ENCODE measurements at regions not wholly inside any gene's neighbourhood (a gene's known extent, or its start where the extent isn't known, plus 50 kb on each side); places are given as distances from the start of the nearest gene placed in this dataset.
"Not testable (repeated sequence)": the region's sequence is repeated elsewhere in the genome, so short reads cannot be mapped to it uniquely, and the experiment has no call there.

- no peak for ATAC-seq (ENCODE audit: low FRiP score)
- DNase-seq (ENCODE audit: low spot score): no peak
- TF ChIP-seq, protein P1, sequence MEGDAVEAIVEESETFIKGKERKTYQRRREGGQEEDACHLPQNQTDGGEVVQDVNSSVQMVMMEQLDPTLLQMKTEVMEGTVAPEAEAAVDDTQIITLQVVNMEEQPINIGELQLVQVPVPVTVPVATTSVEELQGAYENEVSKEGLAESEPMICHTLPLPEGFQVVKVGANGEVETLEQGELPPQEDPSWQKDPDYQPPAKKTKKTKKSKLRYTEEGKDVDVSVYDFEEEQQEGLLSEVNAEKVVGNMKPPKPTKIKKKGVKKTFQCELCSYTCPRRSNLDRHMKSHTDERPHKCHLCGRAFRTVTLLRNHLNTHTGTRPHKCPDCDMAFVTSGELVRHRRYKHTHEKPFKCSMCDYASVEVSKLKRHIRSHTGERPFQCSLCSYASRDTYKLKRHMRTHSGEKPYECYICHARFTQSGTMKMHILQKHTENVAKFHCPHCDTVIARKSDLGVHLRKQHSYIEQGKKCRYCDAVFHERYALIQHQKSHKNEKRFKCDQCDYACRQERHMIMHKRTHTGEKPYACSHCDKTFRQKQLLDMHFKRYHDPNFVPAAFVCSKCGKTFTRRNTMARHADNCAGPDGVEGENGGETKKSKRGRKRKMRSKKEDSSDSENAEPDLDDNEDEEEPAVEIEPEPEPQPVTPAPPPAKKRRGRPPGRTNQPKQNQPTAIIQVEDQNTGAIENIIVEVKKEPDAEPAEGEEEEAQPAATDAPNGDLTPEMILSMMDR (IDR thresholded peaks at IDR 0.05): no peak
These were observed 304.5 kb downstream of the ZNF248 start for GRCh38 chr10:37552881-37553280.

- ATAC-seq (ENCODE audit: low FRiP score) (no peak), DNase-seq (ENCODE audit: low spot score) (no peak)
- TF ChIP-seq, protein P1 (IDR thresholded peaks at IDR 0.05): no peak
These were observed 308.4 kb downstream of the ZNF248 start for GRCh38 chr10:37549054-37549453.

DNA sequence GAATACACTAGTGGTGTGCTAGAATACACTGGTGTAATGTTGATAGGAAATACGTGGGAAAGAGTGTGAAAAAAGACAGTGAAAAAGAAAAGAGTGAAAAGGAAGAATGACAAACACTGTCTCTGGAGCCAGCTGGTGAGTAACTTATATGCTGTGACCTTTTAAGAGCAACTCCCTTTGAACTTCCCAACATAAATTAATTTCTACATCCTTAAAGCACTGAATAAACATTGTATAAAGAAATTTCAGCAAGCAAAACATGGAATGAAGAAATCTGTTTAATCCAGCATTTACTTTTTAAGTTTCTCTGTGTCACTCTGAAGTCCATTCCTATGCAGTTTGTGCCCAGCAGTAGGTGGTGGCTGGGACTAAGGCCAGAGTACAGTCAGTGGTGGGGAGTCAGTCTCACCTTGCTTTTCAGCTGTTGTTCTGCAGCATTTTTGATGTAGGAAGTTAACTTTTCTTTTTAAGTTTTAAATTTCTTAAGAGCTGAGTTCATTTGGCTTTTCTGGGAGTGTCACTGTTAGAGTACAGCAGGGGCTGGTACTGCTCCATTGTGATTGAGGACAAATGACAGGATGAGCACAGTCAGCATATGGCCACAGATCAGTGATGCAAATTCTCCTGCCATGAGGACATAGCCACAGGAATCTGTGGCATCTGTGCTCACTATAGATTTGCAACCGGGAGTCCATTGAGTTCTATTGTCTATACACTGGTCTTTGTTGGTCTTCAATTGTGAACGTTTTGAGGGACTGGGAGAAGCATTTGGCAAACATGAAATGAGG, 321.8 kb downstream of the ZNF248 start:
- ATAC-seq (ENCODE audit: low FRiP score): no peak
- TF ChIP-seq, protein P1 (IDR thresholded peaks at IDR 0.05): no peak
- DNase-seq (ENCODE audit: low spot score): no peak

GRCh38 chr10:37534166-37534565, 323.2 kb downstream of the ZNF248 start:
- TF ChIP-seq, protein P1 (IDR thresholded peaks at IDR 0.05): no peak
- DNase-seq (ENCODE audit: low spot score): no peak
- no peak for ATAC-seq (ENCODE audit: low FRiP score)

- DNase-seq (ENCODE audit: low spot score); ATAC-seq (ENCODE audit: low FRiP score): not testable (repeated sequence)
These were observed 332.0 kb downstream of the ZNF248 start for GRCh38 chr10:37525410-37525809.

DNA sequence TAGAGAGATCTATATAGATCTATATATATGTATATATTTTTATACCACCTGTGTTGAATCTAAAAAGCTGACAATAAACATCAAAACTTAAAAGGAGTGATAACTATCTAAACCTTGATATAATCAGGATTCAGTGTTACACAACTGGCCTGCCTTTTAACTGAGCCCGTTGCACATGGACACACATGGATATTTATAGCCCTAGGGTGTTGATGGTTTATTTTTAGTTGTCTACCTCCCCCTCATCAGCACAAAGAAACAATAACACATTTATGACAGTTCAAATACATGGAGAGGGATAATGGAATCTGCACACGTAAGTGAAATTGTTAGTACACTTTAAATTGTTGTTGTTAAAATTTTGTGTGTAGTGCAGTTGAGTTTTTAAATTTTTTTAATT, 336.9 kb downstream of the ZNF248 start:
- no peak for DNase-seq (ENCODE audit: low spot score)
- TF ChIP-seq, protein P1 (IDR thresholded peaks at IDR 0.05): no peak
- no peak for ATAC-seq (ENCODE audit: low FRiP score)

DNA sequence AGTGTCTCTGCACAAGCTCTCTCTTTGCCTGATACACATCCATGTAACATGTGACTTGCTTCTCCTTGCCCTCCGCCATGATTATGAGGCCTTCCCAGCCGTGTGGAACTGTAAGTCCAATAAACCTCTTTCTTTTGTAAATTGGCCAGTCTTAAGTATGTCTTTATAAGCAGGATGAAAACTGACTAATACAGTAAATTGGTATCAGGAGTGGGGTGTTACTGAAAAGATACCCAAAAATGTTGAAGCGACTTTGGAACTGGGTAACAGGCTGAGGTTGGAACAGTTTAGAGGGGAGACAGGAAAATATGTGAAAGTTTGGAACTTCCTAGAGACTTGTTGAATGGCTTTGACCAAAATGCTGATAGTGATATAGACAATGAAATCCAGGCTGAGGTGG, 346.9 kb downstream of the ZNF248 start:
- not testable (repeated sequence) for DNase-seq (ENCODE audit: low spot score); ATAC-seq (ENCODE audit: low FRiP score)

- ATAC-seq (ENCODE audit: low FRiP score) (no peak), DNase-seq (ENCODE audit: low spot score) (no peak)
- TF ChIP-seq, protein P1 (IDR thresholded peaks at IDR 0.05): no peak
These were observed 361.3 kb downstream of the ZNF248 start for GRCh38 chr10:37496061-37496460.

All from omental fat pad (tissue), 3 donors.